ENCODE measurements at regions not wholly inside any gene's neighbourhood (a gene's known extent, or its start where the extent isn't known, plus 50 kb on each side); places are given as distances from the start of the nearest gene placed in this dataset.

GRCh38 chr21:43347461-43348169 is 79.3 kb downstream of the SIK1 start:
- H3K36me3 ChIP-seq (ENCODE audit: control insufficient read depth in 1 of 2, insufficient read depth in 2 of 2, low read length in 2 of 2) = no peaks in the 10 kb centered on the region
- no peaks in the 10 kb centered on the region for H3K4me1 ChIP-seq (ENCODE audit: control insufficient read depth in 1 of 2, insufficient read depth in 2 of 2, low read length in 2 of 2)
- no peaks in the 10 kb centered on the region for H3K27me3 ChIP-seq (ENCODE audit: low read depth, low read length)
- H3K4me3 ChIP-seq (ENCODE audit: low read depth in 1 of 2, low read length in 2 of 2) = no peak overlapping the region
- no peak overlapping the region for H3K27ac ChIP-seq (ENCODE audit: low read length)
- no peaks in the 10 kb centered on the region for H3K9me3 ChIP-seq (ENCODE audit: control insufficient read depth in 1 of 2, low read length in 2 of 2)

DNA sequence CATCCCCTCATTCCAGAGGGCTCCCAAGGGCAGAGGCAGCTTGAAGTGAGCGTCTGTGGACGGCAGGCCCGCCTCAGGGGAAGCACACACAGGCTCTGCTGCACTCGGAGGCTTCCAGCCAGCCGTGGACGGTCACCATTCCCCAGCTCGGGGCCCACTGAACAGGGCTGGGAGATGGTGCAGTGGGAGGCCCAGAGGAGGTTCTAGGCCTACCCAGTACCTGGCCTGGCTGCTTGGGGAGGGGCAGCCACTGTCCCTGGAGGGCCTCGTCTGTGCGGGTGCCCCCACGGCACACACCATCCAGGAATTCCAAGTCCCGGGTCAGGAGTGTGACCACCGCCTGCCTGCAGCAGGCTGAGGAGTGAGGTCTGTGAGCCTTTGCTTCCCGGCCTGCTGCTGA is 80.4 kb downstream of the SIK1 start:
- no peak overlapping the region for H3K4me3 ChIP-seq (ENCODE audit: low read depth in 1 of 2, low read length in 2 of 2)
- no peaks in the 10 kb centered on the region for H3K27me3 ChIP-seq (ENCODE audit: low read depth, low read length)
- no peaks in the 10 kb centered on the region for H3K4me1 ChIP-seq (ENCODE audit: control insufficient read depth in 1 of 2, insufficient read depth in 2 of 2, low read length in 2 of 2)
- H3K9me3 ChIP-seq (ENCODE audit: control insufficient read depth in 1 of 2, low read length in 2 of 2) = no peaks in the 10 kb centered on the region
- no peak overlapping the region for H3K27ac ChIP-seq (ENCODE audit: low read length)
- no peaks in the 10 kb centered on the region for H3K36me3 ChIP-seq (ENCODE audit: control insufficient read depth in 1 of 2, insufficient read depth in 2 of 2, low read length in 2 of 2)

DNA sequence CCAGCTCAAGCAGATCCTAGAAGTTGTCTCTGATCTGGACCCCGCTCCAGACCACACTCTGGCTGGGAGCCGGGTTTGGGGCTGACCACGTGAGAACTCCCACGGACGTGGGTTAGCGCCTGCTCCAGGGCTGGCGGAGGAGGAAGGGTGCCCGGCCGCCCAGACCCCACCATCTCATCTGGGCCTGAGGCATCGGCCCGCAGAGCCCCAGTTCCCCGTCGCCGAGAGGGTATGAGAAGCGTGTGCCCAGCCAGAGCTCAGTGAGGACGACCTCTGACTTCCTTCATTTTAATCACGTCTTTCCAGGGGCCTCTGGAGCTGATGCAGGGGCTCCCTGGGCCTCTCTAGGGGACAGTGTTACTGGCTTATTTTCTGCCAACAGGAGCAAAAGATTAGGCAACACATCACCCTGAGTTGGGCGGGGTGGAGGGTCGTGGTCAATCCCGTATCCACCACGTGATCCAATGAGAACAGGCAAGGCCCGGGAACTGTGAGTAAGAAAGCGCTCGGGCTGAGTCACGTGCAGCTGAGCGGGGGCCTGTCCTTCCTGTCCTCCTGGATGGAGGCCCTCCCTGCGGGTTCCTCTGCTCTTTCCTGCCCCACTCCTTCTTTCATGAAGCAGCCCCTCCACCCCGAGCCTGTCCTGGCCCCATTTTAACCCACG is 81.1 kb downstream of the SIK1 start:
- H3K27me3 ChIP-seq (ENCODE audit: low read depth, low read length) = no peaks in the 10 kb centered on the region
- no peak overlapping the region for H3K27ac ChIP-seq (ENCODE audit: low read length)
- H3K36me3 ChIP-seq (ENCODE audit: control insufficient read depth in 1 of 2, insufficient read depth in 2 of 2, low read length in 2 of 2) = no peaks in the 10 kb centered on the region
- H3K9me3 ChIP-seq (ENCODE audit: control insufficient read depth in 1 of 2, low read length in 2 of 2) = no peaks in the 10 kb centered on the region
- no peak overlapping the region for H3K4me3 ChIP-seq (ENCODE audit: low read depth in 1 of 2, low read length in 2 of 2)
- no peaks in the 10 kb centered on the region for H3K4me1 ChIP-seq (ENCODE audit: control insufficient read depth in 1 of 2, insufficient read depth in 2 of 2, low read length in 2 of 2)

DNA sequence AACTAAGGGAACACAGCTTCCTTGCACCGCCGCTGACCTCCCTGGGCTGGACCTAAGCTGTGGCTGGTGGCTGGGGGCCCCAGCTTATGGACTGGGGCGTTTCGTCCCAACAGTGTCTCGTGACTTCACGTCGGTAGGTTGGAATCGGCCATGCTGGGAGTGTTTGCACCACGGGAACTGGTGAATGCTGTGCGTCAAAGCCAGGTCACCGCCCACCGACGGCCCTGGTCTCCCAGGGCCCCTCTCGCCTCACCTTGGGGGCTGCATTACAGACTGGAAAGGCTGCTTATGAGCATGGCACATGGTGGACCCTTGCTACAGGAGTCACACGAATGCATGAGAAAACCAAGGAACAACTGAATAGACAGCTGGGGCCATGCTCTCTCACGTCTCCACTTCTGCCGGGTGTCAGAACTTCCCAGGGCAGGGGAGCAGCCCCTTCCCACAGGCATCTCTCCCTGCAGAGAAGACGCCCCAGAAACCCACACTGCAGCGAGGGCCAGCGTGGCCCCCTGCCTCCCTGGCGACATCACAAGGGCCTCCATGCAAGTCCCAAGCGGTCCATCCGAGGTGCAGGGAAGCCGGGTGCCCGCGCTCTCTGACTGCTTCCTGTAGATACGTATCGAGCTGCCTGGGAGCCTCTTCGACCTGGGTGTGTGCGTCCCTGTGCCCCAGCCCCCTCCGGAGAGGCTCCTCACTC is 81.7 kb downstream of the SIK1 start:
- H3K4me1 ChIP-seq (ENCODE audit: control insufficient read depth in 1 of 2, insufficient read depth in 2 of 2, low read length in 2 of 2) = no peaks in the 10 kb centered on the region

GRCh38 chr21:43343992-43344886 is 82.7 kb downstream of the SIK1 start:
- Histone ChIP-seq H3K4me3 (ENCODE audit: low read depth in 1 of 2, low read length in 2 of 2) (no peak overlapping the region), H3K4me1 (ENCODE audit: control insufficient read depth in 1 of 2, insufficient read depth in 2 of 2, low read length in 2 of 2) (no peaks in the 10 kb centered on the region), H3K9me3 (ENCODE audit: control insufficient read depth in 1 of 2, low read length in 2 of 2) (no peaks in the 10 kb centered on the region), H3K27ac (ENCODE audit: low read length) (no peak overlapping the region), H3K36me3 (ENCODE audit: control insufficient read depth in 1 of 2, insufficient read depth in 2 of 2, low read length in 2 of 2) (no peaks in the 10 kb centered on the region), H3K27me3 (ENCODE audit: low read depth, low read length) (no peaks in the 10 kb centered on the region)

More for the DNA sequence above, 81.7 kb downstream of the SIK1 start:
- no peak overlapping the region for H3K27ac ChIP-seq (ENCODE audit: low read length)
- no peaks in the 10 kb centered on the region for H3K27me3 ChIP-seq (ENCODE audit: low read depth, low read length)
- H3K4me3 ChIP-seq (ENCODE audit: low read depth in 1 of 2, low read length in 2 of 2) = no peak overlapping the region
- H3K36me3 ChIP-seq (ENCODE audit: control insufficient read depth in 1 of 2, insufficient read depth in 2 of 2, low read length in 2 of 2) = no peaks in the 10 kb centered on the region
- H3K9me3 ChIP-seq (ENCODE audit: control insufficient read depth in 1 of 2, low read length in 2 of 2) = no peaks in the 10 kb centered on the region

DNA sequence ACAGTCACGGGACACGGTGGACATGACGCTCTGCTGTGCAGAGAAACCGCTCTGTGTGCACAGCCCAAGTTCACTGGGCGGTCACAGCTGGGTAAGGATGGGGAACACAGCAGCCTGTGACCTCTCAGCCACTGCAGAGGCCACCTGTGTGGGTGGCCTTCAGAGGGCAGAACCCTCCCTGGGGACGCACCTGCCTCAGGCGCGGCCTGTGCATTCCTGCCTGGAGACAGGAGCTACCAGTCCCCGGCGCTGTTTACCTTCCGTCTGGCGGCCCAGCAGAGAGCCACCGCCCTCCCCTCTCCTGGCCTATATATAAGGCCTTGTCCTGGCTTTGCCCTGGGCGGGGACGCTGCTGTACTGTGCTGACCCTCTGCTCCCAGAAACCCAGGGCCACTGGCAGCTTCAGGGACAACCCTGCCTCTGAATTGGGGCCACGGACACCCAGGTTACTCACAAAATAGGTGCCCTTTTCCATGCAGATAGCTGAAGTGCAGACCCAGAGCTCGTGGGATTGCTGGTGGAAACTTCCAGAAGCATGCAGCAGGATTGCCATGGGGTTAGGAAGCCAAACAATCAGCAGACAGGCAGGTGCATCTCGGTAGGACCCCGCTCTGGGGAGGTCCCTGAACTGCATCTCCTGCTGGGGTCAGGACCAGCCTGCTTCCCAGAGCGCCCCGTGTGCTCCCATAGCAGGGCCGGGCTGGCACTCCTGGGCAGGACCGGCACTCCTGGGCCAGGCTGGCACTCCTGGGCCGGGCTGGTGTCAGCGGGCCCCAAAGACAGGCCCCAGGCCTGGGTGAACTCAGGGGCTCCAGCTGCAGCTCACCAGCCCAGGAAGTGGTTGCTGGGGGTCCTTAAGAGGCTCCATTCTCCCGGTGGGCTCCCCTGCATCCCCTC is 83.6 kb downstream of the SIK1 start:
- no peak overlapping the region for H3K27ac ChIP-seq (ENCODE audit: low read length)

GRCh38 chr21:43342301-43342881 is 84.5 kb downstream of the SIK1 start:
- H3K4me1 ChIP-seq (ENCODE audit: control insufficient read depth in 1 of 2, insufficient read depth in 2 of 2, low read length in 2 of 2) = no peaks in the 10 kb centered on the region
- H3K27me3 ChIP-seq (ENCODE audit: low read depth, low read length) = no peaks in the 10 kb centered on the region
- no peak overlapping the region for H3K4me3 ChIP-seq (ENCODE audit: low read depth in 1 of 2, low read length in 2 of 2)
- H3K36me3 ChIP-seq (ENCODE audit: control insufficient read depth in 1 of 2, insufficient read depth in 2 of 2, low read length in 2 of 2) = no peaks in the 10 kb centered on the region
- no peaks in the 10 kb centered on the region for H3K9me3 ChIP-seq (ENCODE audit: control insufficient read depth in 1 of 2, low read length in 2 of 2)
- no peak overlapping the region for H3K27ac ChIP-seq (ENCODE audit: low read length)

More for the DNA sequence above, 83.6 kb downstream of the SIK1 start:
- no peaks in the 10 kb centered on the region for H3K9me3 ChIP-seq (ENCODE audit: control insufficient read depth in 1 of 2, low read length in 2 of 2)
- no peaks in the 10 kb centered on the region for H3K36me3 ChIP-seq (ENCODE audit: control insufficient read depth in 1 of 2, insufficient read depth in 2 of 2, low read length in 2 of 2)
- no peak overlapping the region for H3K4me3 ChIP-seq (ENCODE audit: low read depth in 1 of 2, low read length in 2 of 2)
- H3K27me3 ChIP-seq (ENCODE audit: low read depth, low read length) = no peaks in the 10 kb centered on the region
- no peaks in the 10 kb centered on the region for H3K4me1 ChIP-seq (ENCODE audit: control insufficient read depth in 1 of 2, insufficient read depth in 2 of 2, low read length in 2 of 2)

DNA sequence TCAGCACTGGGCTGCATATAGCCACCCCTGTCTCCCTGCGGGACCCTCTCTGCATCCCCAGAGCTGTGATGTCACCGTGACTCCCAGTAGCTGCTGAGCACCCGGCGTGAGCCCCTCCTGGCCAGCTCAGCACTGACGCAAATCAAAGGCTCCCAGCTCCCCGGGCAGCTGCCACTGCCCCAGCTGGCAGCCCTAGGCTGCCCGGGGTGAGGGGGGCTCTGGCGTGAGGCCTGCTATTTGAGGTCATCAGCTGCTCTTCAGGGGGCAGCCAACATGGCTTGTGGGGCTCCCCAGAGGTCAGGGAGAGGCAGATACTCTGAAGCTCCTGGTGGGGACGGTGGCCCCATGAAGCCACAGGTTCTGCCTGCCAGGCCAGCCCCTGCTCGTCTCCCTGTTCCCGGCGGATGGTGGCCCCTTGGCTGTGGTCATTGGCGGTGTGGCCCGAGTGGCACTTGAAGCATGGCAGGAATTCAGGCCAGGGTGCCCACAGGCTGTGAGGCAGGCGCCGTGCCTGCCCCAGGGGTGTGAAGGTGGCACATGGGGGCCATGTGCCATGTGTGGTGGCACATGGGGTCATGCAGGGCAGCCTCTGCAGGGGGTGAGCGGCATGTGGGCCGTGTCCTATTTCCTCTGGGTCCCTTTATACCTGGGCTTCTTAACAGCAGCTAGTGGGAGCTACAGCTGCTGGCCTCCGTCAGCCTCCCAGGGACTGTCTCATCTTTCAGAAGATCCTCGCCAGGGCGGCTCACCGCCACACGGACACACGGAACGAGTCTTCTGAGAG is 85.4 kb downstream of the SIK1 start:
- no peaks in the 10 kb centered on the region for H3K4me1 ChIP-seq (ENCODE audit: control insufficient read depth in 1 of 2, insufficient read depth in 2 of 2, low read length in 2 of 2)
- no peaks in the 10 kb centered on the region for H3K27me3 ChIP-seq (ENCODE audit: low read depth, low read length)
- H3K4me3 ChIP-seq (ENCODE audit: low read depth in 1 of 2, low read length in 2 of 2) = no peak overlapping the region
- H3K36me3 ChIP-seq (ENCODE audit: control insufficient read depth in 1 of 2, insufficient read depth in 2 of 2, low read length in 2 of 2) = no peaks in the 10 kb centered on the region
- no peak overlapping the region for H3K27ac ChIP-seq (ENCODE audit: low read length)
- H3K9me3 ChIP-seq (ENCODE audit: control insufficient read depth in 1 of 2, low read length in 2 of 2) = no peaks in the 10 kb centered on the region

DNA sequence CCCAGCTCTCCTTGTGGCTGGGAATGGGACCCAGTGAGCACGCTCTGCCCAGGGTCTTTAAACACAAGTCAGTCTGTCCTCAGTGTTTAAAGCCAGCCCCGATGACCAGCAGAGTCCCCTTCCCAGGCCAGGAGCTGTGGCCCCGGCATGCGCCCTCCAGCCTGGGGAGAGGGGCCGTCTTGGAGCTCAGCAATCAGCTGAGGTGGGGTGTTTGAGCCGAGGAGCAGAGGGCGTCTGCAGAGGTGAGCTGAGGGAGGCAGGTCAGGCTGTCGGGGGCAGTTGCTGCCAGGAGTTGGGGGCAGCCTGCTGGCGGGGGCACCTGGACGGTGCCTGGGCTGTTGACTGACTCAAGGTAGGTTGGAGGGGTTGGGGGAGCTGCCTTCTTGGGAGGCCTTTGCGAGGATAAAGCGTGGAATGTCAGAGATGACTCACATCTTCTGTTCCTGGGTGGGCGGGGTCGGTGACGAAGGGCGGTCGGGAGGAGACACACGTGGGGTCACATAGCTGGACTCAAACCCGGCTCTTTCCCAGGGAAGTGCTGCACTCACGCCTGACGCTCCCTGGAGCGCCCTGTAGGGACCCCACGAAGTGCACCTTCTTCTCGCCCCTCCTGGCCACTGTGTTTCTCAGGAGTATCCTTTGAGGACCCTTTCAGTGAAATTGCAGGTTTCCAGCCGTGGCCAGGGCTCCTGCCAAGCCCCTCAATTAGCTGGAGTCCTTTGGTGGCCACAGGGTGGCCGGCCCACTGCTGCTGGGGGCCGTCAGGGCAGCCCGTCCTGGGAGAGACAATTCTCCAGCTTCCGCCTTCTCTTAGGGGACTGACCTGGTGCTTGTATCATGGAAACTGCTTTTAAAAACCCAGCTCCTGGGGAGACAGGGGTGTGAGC is 86.2 kb downstream of the SIK1 start:
- Histone ChIP-seq H3K9me3 (ENCODE audit: control insufficient read depth in 1 of 2, low read length in 2 of 2) (no peaks in the 10 kb centered on the region), H3K4me1 (ENCODE audit: control insufficient read depth in 1 of 2, insufficient read depth in 2 of 2, low read length in 2 of 2) (no peaks in the 10 kb centered on the region), H3K27me3 (ENCODE audit: low read depth, low read length) (no peaks in the 10 kb centered on the region), H3K4me3 (ENCODE audit: low read depth in 1 of 2, low read length in 2 of 2) (no peak overlapping the region), H3K36me3 (ENCODE audit: control insufficient read depth in 1 of 2, insufficient read depth in 2 of 2, low read length in 2 of 2) (no peaks in the 10 kb centered on the region), H3K27ac (ENCODE audit: low read length) (no peak overlapping the region)

Data from muscle layer of duodenum (tissue), 2 donors.